Parathyroid adenoma (tissue), 2 donors: ENCODE measurements at regions not wholly inside any gene's neighbourhood (a gene's known extent, or its start where the extent isn't known, plus 50 kb on each side); places are given as distances from the start of the nearest gene placed in this dataset.
"Not testable (repeated sequence)": the region's sequence is repeated elsewhere in the genome, so short reads cannot be mapped to it uniquely, and the experiment has no call there.

Experiments
- H2AFZ ChIP-seq: fragments of 300-600 bp; sonication (generic); one replicate; pipeline ENCODE4 v1.7.0; 2017; ENCODE audit warnings: antibody characterized with exemption, mild to moderate bottlenecking
- H3K27ac ChIP-seq: fragments of 300-600 bp; sonication (generic); one replicate; pipeline ENCODE4 v1.7.0; 2017
- H3K27me3 ChIP-seq: fragments of 300-600 bp; sonication (generic); one replicate; pipeline ENCODE4 v1.7.0; 2017; ENCODE audit warnings: low read length; ENCODE audit not compliant: control insufficient read depth, insufficient read depth
- H3K36me3 ChIP-seq: fragments of 300-600 bp; sonication (generic); one replicate; pipeline ENCODE4 v1.7.0; 2017; ENCODE audit warnings: low read length; ENCODE audit not compliant: control insufficient read depth, insufficient read depth
- H3K4me1 ChIP-seq: fragments of 300-600 bp; sonication (generic); one replicate; pipeline ENCODE4 v1.7.0; 2017; ENCODE audit warnings: control low read depth
- H3K4me2 ChIP-seq: fragments of 300-600 bp; sonication (generic); one replicate; pipeline ENCODE4 v1.7.0; 2017; ENCODE audit warnings: low read length
- H3K4me3 ChIP-seq: fragments of 300-600 bp; sonication (generic); one replicate; pipeline ENCODE4 v1.7.0; 2017; ENCODE audit warnings: low read depth, low read length
- H3K79me2 ChIP-seq: fragments of 300-600 bp; sonication (generic); one replicate; pipeline ENCODE4 v1.7.0; 2017; ENCODE audit warnings: control low read depth
- H3K9ac ChIP-seq: fragments of 300-600 bp; sonication (generic); one replicate; pipeline ENCODE4 v1.7.0; 2017; ENCODE audit warnings: mild to moderate bottlenecking
- H3K9me3 ChIP-seq: fragments of 300-600 bp; sonication (generic); one replicate; pipeline ENCODE4 v1.7.0; 2017; ENCODE audit warnings: low read length; ENCODE audit not compliant: control insufficient read depth
- TF ChIP-seq, protein P1 (sequence below): fragments of 300-600 bp; sonication (generic); IDR thresholded peaks from one replicate; pipeline ENCODE4 v1.7.0; 2017; ENCODE audit warnings: antibody characterized with exemption, mild to moderate bottlenecking
- donor health status: primary hyperparathyroidism.

DNA sequence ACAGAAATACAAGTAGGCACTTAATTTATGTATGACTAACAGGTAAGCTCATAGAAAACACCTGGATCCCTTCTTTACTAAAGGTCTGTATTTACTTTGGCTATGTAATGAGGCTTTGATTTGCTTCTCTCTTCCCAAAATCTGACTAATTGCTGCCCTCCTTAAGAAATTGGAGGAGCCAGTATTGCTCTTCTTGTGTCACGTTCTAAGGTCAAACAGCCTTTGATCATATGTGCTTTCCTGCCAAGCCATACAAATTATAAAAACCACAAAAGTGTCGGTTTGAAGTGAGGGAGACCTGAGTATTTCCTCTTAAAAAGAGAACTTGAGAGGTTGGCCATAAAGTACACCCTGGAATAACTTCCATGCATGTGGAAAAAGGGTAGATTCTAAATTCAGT, 112.1 kb upstream of the MB21D2 start:
- Histone ChIP-seq H3K36me3 (no peaks in the 10 kb centered on the region), H2AFZ (no peak overlapping the region), H3K27me3 (no peaks in the 10 kb centered on the region), H3K9ac (no peak overlapping the region), H3K9me3 (no peaks in the 10 kb centered on the region), H3K27ac (no peak overlapping the region), H3K4me2 (no peak overlapping the region), H3K4me1 (no peaks in the 10 kb centered on the region), H3K79me2 (no peaks in the 10 kb centered on the region), H3K4me3 (no peak overlapping the region)
- TF ChIP-seq, protein P1, sequence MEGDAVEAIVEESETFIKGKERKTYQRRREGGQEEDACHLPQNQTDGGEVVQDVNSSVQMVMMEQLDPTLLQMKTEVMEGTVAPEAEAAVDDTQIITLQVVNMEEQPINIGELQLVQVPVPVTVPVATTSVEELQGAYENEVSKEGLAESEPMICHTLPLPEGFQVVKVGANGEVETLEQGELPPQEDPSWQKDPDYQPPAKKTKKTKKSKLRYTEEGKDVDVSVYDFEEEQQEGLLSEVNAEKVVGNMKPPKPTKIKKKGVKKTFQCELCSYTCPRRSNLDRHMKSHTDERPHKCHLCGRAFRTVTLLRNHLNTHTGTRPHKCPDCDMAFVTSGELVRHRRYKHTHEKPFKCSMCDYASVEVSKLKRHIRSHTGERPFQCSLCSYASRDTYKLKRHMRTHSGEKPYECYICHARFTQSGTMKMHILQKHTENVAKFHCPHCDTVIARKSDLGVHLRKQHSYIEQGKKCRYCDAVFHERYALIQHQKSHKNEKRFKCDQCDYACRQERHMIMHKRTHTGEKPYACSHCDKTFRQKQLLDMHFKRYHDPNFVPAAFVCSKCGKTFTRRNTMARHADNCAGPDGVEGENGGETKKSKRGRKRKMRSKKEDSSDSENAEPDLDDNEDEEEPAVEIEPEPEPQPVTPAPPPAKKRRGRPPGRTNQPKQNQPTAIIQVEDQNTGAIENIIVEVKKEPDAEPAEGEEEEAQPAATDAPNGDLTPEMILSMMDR: no peak

DNA sequence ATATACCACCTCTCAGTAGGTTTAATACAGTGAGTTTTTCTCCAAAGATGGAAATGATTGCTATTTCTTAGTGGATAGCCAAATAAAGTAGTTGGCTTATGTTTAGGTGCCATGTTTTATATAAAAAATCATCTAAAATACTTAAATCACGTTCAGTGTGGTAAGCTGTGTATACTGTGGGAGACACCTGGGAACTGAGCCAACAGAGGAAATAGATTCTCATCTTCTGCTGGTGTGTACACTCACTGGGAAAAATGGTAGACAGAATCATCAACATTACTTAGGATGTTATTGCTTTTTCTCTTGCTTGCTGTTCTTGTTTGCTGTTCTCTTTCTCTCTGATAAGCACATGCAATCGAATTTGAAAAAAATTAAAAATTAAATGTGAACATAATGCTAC, 112.6 kb upstream of the MB21D2 start:
- no peak overlapping the region for H3K27ac ChIP-seq
- no peaks in the 10 kb centered on the region for H3K79me2 ChIP-seq
- no peak overlapping the region for H3K4me2 ChIP-seq
- no peaks in the 10 kb centered on the region for H3K9me3 ChIP-seq
- H3K4me3 ChIP-seq: no peak overlapping the region
- H3K36me3 ChIP-seq: no peaks in the 10 kb centered on the region
- H3K4me1 ChIP-seq: no peaks in the 10 kb centered on the region
- no peak overlapping the region for H2AFZ ChIP-seq
- TF ChIP-seq, protein P1: no peak
- H3K9ac ChIP-seq: no peak overlapping the region
- no peaks in the 10 kb centered on the region for H3K27me3 ChIP-seq

DNA sequence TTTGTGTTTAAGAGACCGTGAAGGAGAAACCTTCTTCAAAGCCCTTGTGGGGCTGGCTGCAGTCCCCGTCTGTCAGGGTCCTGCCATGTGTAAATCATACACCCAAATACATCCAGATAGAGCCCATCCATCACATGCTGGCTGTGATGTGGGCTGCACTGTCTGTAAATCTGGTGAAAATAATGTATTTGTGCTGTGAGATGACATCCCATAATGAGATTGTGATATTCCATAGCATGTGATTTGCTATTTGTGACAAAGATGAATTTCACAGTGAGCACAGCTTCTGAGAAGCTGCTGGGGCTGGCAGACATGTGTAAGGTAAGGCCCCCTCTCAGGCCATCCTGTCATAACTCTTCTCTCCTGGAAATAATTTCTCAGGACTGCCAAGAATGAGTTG, 114.3 kb upstream of the MB21D2 start:
- Histone ChIP-seq H3K4me2 (no peak overlapping the region), H3K9me3 (no peaks in the 10 kb centered on the region), H3K4me3 (no peak overlapping the region), H3K79me2 (no peaks in the 10 kb centered on the region), H3K36me3 (no peaks in the 10 kb centered on the region), H2AFZ (no peak overlapping the region), H3K9ac (no peak overlapping the region), H3K4me1 (no peaks in the 10 kb centered on the region), H3K27ac (no peak overlapping the region), H3K27me3 (no peaks in the 10 kb centered on the region)
- TF ChIP-seq, protein P1: no peak

DNA sequence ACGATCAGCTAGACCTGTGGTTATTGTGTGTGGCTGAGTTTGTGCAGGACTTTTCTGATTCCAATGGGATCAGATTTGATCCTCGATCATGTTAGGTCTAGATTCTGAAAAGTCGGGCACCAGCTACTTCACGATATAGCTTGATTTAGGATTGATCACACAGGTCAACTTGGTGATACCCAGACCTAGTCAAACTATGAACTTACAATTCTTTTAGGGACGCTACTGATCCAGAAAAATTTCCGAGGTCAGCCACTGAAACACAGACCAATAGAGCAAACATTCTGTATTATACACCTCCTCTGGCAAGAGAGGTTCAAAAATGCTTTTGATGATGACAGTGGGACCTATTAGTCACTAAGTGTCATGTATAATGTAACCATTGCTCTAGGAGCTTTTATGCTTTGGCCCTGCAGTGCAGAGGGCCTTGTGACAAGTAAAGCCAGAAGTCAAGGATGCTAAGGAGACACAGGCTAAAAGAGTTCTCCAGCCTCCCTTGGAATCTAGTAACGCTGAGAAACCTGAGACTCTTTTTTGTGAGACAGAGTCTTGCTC, 115.6 kb upstream of the MB21D2 start:
- Histone ChIP-seq H3K27ac (no peak overlapping the region), H3K27me3 (no peaks in the 10 kb centered on the region), H3K9ac (no peak overlapping the region), H3K9me3 (no peaks in the 10 kb centered on the region), H3K4me1 (no peaks in the 10 kb centered on the region), H3K36me3 (no peaks in the 10 kb centered on the region), H3K4me2 (no peak overlapping the region), H3K79me2 (no peaks in the 10 kb centered on the region), H3K4me3 (no peak overlapping the region), H2AFZ (no peak overlapping the region)
- TF ChIP-seq, protein P1: no peak

DNA sequence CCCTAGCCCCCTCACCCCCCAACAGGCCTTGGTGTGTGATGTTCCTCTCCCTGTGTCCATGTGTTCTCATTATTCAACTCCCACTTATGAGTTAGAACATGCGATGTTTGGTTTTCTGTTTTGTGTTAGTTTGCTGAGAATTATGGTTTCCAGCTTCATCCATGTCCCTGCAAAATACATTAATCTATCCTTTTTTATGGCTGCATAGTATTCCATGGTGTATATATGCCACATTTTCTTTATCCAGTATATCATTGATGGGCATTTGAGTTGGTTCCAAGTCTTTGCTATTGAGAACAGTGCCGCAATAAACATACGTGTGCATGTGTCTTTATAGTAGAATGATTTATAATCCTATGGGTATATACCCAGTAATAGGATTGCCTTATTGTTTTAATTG, 120.2 kb upstream of the MB21D2 start:
- not testable (repeated sequence) for H3K36me3 ChIP-seq, H3K4me2 ChIP-seq, H3K27me3 ChIP-seq, H3K79me2 ChIP-seq, H2AFZ ChIP-seq, H3K27ac ChIP-seq, H3K9ac ChIP-seq, H3K9me3 ChIP-seq, H3K4me1 ChIP-seq, H3K4me3 ChIP-seq
